ENCODE measurements at regions not wholly inside any gene's neighbourhood (a gene's known extent, or its start where the extent isn't known, plus 50 kb on each side); places are given as distances from the start of the nearest gene placed in this dataset.

DNA sequence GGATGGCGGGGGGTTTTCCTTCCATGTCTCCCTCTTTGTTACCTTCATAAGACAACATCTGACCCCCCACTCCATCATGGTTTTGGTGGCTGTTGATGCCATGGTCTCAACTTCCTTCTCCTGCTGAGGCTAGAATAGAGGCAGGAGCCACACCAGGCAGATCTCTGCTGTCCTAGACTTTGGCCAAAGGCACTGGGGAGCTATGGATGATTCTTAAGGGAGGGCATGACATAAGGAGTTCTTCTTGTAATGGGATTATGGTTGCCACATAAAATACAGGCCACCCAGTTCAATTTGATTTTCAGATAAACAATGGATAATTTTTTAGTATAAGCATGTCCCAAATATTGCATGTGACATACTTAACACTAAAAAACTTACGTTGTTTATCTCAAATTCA is 52.2 kb upstream of the IER5L start:
- TF ChIP-seq CTCF (IDR thresholded peaks at IDR 0.05) (no peak), EP300 (IDR thresholded peaks at IDR 0.05) (no peak), POLR2AphosphoS5 (IDR thresholded peaks at IDR 0.05) (no peak)
